Putamen (tissue), 1 donor: ENCODE measurements at regions not wholly inside any gene's neighbourhood (a gene's known extent, or its start where the extent isn't known, plus 50 kb on each side); places are given as distances from the start of the nearest gene placed in this dataset.

Experiments
- DNase-seq: peaks from one replicate; pipeline ENCODE4 v3.0.0-alpha.2; 2016; ENCODE audit warnings: low spot score

- no peak for DNase-seq
Measured at GRCh38 chr16:86889974-86890373, 311.6 kb downstream of the FOXL1 start.

GRCh38 chr16:86891121-86891520, 312.8 kb downstream of the FOXL1 start:
- no peak for DNase-seq

- no peak for DNase-seq
Measured at GRCh38 chr16:86891631-86892030, 313.3 kb downstream of the FOXL1 start.

- no peak for DNase-seq
Measured at GRCh38 chr16:86892509-86892908, 314.2 kb downstream of the FOXL1 start.

- no peak for DNase-seq
Measured at GRCh38 chr16:86893506-86893905, 315.2 kb downstream of the FOXL1 start.

- DNase-seq, result no peak
Measured at GRCh38 chr16:86894029-86894567, 315.7 kb downstream of the FOXL1 start.

GRCh38 chr16:86894925-86895324, 316.6 kb downstream of the FOXL1 start:
- no peak for DNase-seq

GRCh38 chr16:86895606-86896005, 317.3 kb downstream of the FOXL1 start:
- DNase-seq, result no peak

- no peak for DNase-seq
Measured at GRCh38 chr16:86896976-86897375, 318.6 kb downstream of the FOXL1 start.

- no peak for DNase-seq
Measured at GRCh38 chr16:86897486-86897885, 319.1 kb downstream of the FOXL1 start.

GRCh38 chr16:86898386-86898785, 320.0 kb downstream of the FOXL1 start:
- DNase-seq, result no peak

- DNase-seq, result no peak
Measured at GRCh38 chr16:86899151-86899550, 320.8 kb downstream of the FOXL1 start.

- DNase-seq, result no peak
Measured at GRCh38 chr16:86899757-86900156, 321.4 kb downstream of the FOXL1 start.

GRCh38 chr16:86901483-86901882, 323.1 kb downstream of the FOXL1 start:
- no peak for DNase-seq

- no peak for DNase-seq
Measured at GRCh38 chr16:86902656-86903001, 324.3 kb downstream of the FOXL1 start.

- no peak for DNase-seq
Measured at GRCh38 chr16:86903068-86903467, 324.7 kb downstream of the FOXL1 start.

- no peak for DNase-seq
Measured at GRCh38 chr16:86905302-86905701, 327.0 kb downstream of the FOXL1 start.

- no peak for DNase-seq
Measured at GRCh38 chr16:86906623-86907022, 328.3 kb downstream of the FOXL1 start.

- DNase-seq, result no peak
Measured at GRCh38 chr16:86909359-86910160, 331.2 kb downstream of the FOXL1 start.

GRCh38 chr16:86910161-86910769, 331.9 kb downstream of the FOXL1 start:
- no peak for DNase-seq

- no peak for DNase-seq
Measured at GRCh38 chr16:86911437-86911958, 333.1 kb downstream of the FOXL1 start.

- no peak for DNase-seq
Measured at GRCh38 chr16:86913886-86914285, 335.5 kb downstream of the FOXL1 start.
